Suprapubic skin (tissue), 4 donors: ENCODE measurements at regions not wholly inside any gene's neighbourhood (a gene's known extent, or its start where the extent isn't known, plus 50 kb on each side); places are given as distances from the start of the nearest gene placed in this dataset.
"Not testable (repeated sequence)": the region's sequence is repeated elsewhere in the genome, so short reads cannot be mapped to it uniquely, and the experiment has no call there.

Experiments
- DNase-seq, 2 donors: peaks; one replicate each; pipeline ENCODE4 v3.0.0-alpha.2; 2019; ENCODE audit warnings: low spot score in 2 of 2
- H3K27ac ChIP-seq: fragments of 200-600 bp; sonication (generic); one replicate; pipeline ENCODE4 v1.5.1; 2019
- H3K27me3 ChIP-seq: fragments of 200-600 bp; sonication (generic); one replicate; pipeline ENCODE4 v1.5.1; 2019
- H3K36me3 ChIP-seq: fragments of 200-600 bp; sonication (generic); one replicate; pipeline ENCODE4 v1.5.1; 2019
- H3K4me1 ChIP-seq: fragments of 200-600 bp; sonication (generic); one replicate; pipeline ENCODE4 v1.5.1; 2019
- H3K4me3 ChIP-seq: fragments of 200-600 bp; sonication (generic); one replicate; pipeline ENCODE4 v1.5.1; 2019; ENCODE audit warnings: mild to moderate bottlenecking
- H3K9me3 ChIP-seq: fragments of 200-600 bp; sonication (generic); one replicate; pipeline ENCODE4 v1.5.1; 2019
- EP300 ChIP-seq: sonication (generic); formaldehyde crosslinking; IDR thresholded peaks from one replicate; pipeline ENCODE4 v1.6.1; 2017; ENCODE audit warnings: antibody characterized with exemption
- POLR2A ChIP-seq, 2 donors: fragments of 450-650 bp; IDR thresholded peaks; one replicate each; pipeline ENCODE4 v1.6.1; 2017; ENCODE audit warnings: antibody characterized with exemption in 2 of 2, mild to moderate bottlenecking in 2 of 2, moderate library complexity in 2 of 2
- POLR2AphosphoS5 ChIP-seq, 3 donors: sonication (generic); formaldehyde crosslinking; IDR thresholded peaks; one replicate each; pipeline ENCODE4 v1.6.1; 2017; ENCODE audit warnings: antibody characterized with exemption in 3 of 3
- WGBS: methylation state at CpG from one replicate; pipeline ENCODE4 v1.1.5; 2018; 5-methylcytosine and 5-hydroxymethylcytosine counted together
- TF ChIP-seq, protein P1 (sequence below), 2 donors: fragments of 200-600 bp in 1 of 2; fragments of 450-650 bp in 1 of 2; sonication (generic) in 1 of 2; IDR thresholded peaks; one replicate each; pipeline ENCODE4 v1.5.1; 2016 to 2019; ENCODE audit warnings: antibody characterized with exemption in 2 of 2, mild to moderate bottlenecking in 1 of 2, moderate library complexity in 1 of 2

DNA sequence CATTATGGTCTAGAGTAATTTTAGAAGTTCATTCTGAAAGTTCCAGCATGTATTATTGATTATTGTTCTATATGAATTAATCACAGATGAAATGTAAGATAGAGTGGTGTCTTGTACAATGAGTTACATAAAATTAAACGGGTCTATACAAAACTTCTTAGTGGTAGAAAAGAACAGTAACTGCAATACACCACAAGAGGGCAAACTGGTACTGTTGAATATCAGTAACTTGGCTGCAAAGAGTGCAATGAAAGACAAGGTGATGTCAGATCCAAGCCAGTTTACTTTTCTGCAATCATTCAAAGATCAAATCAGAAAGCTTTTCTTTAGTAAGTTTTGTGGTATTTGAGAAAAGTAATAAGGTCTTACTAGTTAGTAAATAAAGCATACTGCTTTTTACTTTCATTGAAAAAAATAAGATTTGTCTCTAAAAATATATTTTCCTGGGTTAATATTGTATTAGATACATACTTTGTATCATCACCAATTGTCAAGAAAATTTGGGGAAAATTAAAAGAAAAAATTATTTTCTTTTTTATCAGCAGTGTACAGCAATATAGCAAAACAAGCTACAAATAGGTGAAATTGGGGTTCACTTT, 66.4 kb upstream of the BTG3 start:
- TF ChIP-seq POLR2A (IDR thresholded peaks at IDR 0.05) = no peak
- TF ChIP-seq EP300 = no peak
- TF ChIP-seq, protein P1, sequence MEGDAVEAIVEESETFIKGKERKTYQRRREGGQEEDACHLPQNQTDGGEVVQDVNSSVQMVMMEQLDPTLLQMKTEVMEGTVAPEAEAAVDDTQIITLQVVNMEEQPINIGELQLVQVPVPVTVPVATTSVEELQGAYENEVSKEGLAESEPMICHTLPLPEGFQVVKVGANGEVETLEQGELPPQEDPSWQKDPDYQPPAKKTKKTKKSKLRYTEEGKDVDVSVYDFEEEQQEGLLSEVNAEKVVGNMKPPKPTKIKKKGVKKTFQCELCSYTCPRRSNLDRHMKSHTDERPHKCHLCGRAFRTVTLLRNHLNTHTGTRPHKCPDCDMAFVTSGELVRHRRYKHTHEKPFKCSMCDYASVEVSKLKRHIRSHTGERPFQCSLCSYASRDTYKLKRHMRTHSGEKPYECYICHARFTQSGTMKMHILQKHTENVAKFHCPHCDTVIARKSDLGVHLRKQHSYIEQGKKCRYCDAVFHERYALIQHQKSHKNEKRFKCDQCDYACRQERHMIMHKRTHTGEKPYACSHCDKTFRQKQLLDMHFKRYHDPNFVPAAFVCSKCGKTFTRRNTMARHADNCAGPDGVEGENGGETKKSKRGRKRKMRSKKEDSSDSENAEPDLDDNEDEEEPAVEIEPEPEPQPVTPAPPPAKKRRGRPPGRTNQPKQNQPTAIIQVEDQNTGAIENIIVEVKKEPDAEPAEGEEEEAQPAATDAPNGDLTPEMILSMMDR (IDR thresholded peaks at IDR 0.05) = peak; percentile 68 to 87
- TF ChIP-seq POLR2AphosphoS5 (IDR thresholded peaks at IDR 0.05) = no peak
- no peak for DNase-seq
- WGBS = 2% methylated on average over 1 of the region's 1 CpG
- Histone ChIP-seq H3K4me3 (no peak overlapping the region), H3K4me1 (no peaks in the 10 kb centered on the region), H3K9me3 (no peaks in the 10 kb centered on the region), H3K36me3 (no peaks in the 10 kb centered on the region), H3K27ac (no peak overlapping the region), H3K27me3 (no peaks in the 10 kb centered on the region)

DNA sequence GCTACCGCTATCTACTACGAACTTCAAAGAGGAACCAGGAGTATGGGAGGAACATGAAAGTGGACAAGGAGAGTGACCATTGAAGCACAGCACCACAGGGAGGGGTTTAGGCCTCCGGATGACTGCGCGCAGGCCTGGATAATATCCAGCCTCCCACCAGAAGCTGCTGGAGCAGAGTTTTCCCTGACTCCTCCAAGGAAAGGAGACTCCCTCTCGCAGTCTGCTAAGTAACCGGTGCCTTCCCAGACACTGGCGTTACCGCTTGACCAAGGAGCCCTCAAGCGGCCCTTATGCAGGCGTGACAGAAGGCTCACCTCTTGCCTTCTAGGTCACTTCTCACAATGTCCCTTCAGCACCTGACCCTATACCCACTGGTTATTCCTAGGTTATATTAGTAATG, 64.2 kb upstream of the BTG3 start:
- 91% methylated on average over 11 of the region's 11 CpGs for WGBS
- H3K36me3 ChIP-seq, H3K27ac ChIP-seq, DNase-seq, H3K4me3 ChIP-seq, H3K27me3 ChIP-seq, H3K4me1 ChIP-seq, H3K9me3 ChIP-seq: not testable (repeated sequence)

DNA sequence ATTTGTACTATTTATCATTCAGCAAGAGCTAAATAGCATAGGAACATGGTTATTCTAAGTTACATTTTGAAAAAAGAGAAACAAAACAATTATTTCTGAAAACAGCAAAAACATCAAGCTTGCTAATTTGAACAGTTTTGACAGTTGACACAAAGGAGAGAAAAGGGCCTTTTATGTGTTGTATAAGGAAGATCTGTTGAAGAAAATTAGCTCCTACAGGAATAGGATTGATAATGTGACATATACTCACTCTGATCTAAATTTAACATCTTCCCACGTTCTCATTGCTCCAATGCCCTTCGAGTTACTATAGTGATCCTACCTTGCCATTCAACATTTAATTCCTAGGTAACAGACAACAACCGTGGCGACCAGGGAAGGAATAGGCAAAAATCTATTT, 61.4 kb upstream of the BTG3 start:
- 74% methylated on average over 4 of the region's 4 CpGs for WGBS
- Histone ChIP-seq H3K4me1 (no peaks in the 10 kb centered on the region), H3K36me3 (no peaks in the 10 kb centered on the region), H3K27ac (no peak overlapping the region), H3K27me3 (no peaks in the 10 kb centered on the region), H3K9me3 (no peaks in the 10 kb centered on the region), H3K4me3 (no peak overlapping the region)
- no peak for DNase-seq
- TF ChIP-seq POLR2A (IDR thresholded peaks at IDR 0.05) (no peak), POLR2AphosphoS5 (IDR thresholded peaks at IDR 0.05) (no peak), EP300 (no peak)
- TF ChIP-seq, protein P1 (IDR thresholded peaks at IDR 0.05) = no peak

DNA sequence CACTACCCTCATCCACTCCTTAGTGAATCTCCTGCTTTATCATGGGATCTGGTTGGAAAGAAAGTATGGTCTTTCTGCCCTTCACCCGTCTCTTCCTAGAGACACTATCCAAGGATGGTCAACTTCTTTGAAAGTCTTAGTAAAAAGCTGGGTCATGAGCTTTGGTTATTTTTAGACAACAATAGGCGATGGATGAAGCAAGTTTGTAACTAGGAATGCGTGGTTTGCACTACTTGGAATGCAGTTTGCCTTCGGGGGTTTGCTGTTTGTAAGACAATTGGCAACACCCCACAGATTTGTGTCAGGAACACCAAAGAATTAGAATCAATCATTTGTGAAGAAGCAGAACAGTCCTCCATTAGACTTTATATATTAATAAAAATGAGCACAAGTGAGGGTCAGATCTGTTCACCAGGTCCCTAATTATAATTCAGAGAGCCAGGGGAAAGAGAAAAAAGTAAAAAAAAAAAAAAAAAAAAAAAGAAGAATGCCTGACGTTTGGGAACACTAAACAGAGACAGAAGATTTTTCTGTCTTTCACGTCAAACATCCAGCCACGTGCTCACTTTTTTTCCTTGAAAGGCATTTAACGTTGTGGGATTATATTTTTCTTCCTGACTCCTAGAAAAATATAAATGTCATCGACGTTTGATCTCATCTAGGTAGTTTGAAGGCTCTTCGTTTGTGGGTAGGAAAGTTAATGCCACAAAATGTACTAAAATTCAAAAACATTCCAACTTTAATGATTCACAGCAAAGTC, 60.7 kb upstream of the BTG3 start:
- Histone ChIP-seq H3K36me3 (no peaks in the 10 kb centered on the region), H3K27ac (no peak overlapping the region), H3K4me3 (no peak overlapping the region), H3K27me3 (no peaks in the 10 kb centered on the region), H3K4me1 (no peaks in the 10 kb centered on the region), H3K9me3 (no peaks in the 10 kb centered on the region)
- WGBS = 39% methylated on average over 11 of the region's 11 CpGs
- no peak for DNase-seq
- TF ChIP-seq, protein P1 (IDR thresholded peaks at IDR 0.05) = no peak
- TF ChIP-seq POLR2A (IDR thresholded peaks at IDR 0.05) = no peak
- TF ChIP-seq EP300 = no peak
- no peak for TF ChIP-seq POLR2AphosphoS5 (IDR thresholded peaks at IDR 0.05)

DNA sequence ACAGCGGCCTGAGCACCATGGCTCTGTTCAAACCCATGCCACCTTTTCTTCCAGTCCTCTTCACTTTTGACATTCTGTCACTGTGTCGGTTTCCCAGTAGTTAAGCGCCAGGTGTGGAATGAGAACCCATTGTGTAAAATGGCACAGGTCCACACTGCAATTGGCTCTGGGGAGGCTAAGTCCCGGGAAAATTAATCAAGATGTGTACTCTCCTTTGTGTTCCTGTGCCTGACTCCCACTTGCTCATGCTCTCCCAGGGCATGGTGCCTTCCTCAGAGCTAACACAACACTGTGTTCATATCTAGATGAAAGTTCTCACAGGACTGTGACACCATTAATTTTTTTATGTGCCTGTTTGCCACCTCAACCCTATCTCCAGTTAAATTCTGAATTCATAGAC, 59.0 kb upstream of the BTG3 start:
- no peak overlapping the region for H3K27ac ChIP-seq
- no peaks in the 10 kb centered on the region for H3K36me3 ChIP-seq
- no peak for DNase-seq
- 62% methylated on average over 4 of the region's 4 CpGs for WGBS
- no peaks in the 10 kb centered on the region for H3K9me3 ChIP-seq
- H3K4me3 ChIP-seq = no peak overlapping the region
- H3K4me1 ChIP-seq = no peaks in the 10 kb centered on the region
- H3K27me3 ChIP-seq = no peaks in the 10 kb centered on the region
- TF ChIP-seq POLR2AphosphoS5 (IDR thresholded peaks at IDR 0.05) = no peak
- TF ChIP-seq POLR2A (IDR thresholded peaks at IDR 0.05) = no peak
- TF ChIP-seq EP300 = no peak
- TF ChIP-seq, protein P1 (IDR thresholded peaks at IDR 0.05) = no peak
